ENCODE measurements at regions not wholly inside any gene's neighbourhood (a gene's known extent, or its start where the extent isn't known, plus 50 kb on each side); places are given as distances from the start of the nearest gene placed in this dataset.

DNA sequence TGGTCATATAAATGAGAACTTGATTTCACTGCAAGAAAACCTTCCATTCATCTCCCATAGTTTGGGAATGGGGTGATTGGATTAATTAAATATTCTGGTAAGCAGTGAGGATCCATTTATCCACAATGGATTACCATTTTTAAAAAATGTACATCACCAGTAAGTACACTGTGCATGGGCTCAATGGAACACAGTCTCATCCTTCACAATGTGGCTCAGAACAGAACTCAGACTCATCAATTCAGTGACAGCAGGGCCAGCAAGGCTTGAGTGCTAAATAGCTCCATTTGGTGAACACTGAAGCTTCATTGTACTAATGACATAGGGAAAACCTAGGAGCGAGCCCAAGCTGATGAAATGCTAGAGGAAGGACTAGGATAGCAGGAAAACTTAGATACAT lies 223.8 kb downstream of the CMPK2 start:
- no peak for TF ChIP-seq EZH2 (IDR thresholded peaks at IDR 0.05; ENCODE audit: borderline replicate concordance, low read length)
- TF ChIP-seq, protein P1, sequence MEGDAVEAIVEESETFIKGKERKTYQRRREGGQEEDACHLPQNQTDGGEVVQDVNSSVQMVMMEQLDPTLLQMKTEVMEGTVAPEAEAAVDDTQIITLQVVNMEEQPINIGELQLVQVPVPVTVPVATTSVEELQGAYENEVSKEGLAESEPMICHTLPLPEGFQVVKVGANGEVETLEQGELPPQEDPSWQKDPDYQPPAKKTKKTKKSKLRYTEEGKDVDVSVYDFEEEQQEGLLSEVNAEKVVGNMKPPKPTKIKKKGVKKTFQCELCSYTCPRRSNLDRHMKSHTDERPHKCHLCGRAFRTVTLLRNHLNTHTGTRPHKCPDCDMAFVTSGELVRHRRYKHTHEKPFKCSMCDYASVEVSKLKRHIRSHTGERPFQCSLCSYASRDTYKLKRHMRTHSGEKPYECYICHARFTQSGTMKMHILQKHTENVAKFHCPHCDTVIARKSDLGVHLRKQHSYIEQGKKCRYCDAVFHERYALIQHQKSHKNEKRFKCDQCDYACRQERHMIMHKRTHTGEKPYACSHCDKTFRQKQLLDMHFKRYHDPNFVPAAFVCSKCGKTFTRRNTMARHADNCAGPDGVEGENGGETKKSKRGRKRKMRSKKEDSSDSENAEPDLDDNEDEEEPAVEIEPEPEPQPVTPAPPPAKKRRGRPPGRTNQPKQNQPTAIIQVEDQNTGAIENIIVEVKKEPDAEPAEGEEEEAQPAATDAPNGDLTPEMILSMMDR (conservative IDR thresholded peaks at IDR 0.05 in 1 of 2, IDR thresholded peaks at IDR 0.05 in 1 of 2; ENCODE audit: extremely low read depth in 1 of 2, insufficient read depth in 1 of 2, low read depth in 1 of 2, low read length in 2 of 2) = no peak
